ENCODE measurements at regions not wholly inside any gene's neighbourhood (a gene's known extent, or its start where the extent isn't known, plus 50 kb on each side); places are given as distances from the start of the nearest gene placed in this dataset.
"Not testable (repeated sequence)": the region's sequence is repeated elsewhere in the genome, so short reads cannot be mapped to it uniquely, and the experiment has no call there.

DNA sequence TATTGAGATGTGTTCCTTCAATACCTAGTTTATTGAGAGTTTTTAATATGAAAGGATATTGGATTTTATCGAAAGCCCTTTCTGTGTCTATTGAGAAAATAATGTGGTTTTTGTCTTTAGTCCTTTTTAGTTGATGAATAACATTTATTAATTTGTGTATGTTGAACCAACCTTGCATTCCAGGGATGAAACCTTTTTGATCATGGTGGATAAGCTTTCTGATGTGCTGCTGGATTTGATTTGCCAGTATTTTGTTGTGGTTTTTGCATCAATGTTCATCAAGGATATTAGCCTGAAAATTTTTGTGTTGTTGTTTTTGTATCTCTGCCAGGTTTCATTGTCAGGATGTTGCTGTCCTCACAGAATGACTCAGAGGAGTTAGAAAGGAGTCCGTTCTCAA, 1710.4 kb downstream of the SUCLG1 start:
- Mint-ChIP-seq H3K36me3 (ENCODE audit: low read depth) (peaks cover 9% of the 10 kb centered on the region), H3K27ac (ENCODE audit: unreplicated experiment) (no peak overlapping the region), H3K27me3 (ENCODE audit: low read depth) (no peaks in the 10 kb centered on the region)

GRCh38 chr2:82740527-82740926, 1718.6 kb downstream of the SUCLG1 start:
- Mint-ChIP-seq H3K9me3 (ENCODE audit: low read depth) (peaks cover 3% of the 10 kb centered on the region), H3K36me3 (ENCODE audit: low read depth) (no peaks in the 10 kb centered on the region), H3K27ac (ENCODE audit: unreplicated experiment) (no peak overlapping the region), H3K4me3 (ENCODE audit: unreplicated experiment) (no peak overlapping the region), H3K4me1 (ENCODE audit: low read depth) (no peaks in the 10 kb centered on the region), H3K27me3 (ENCODE audit: low read depth) (peaks cover 7% of the 10 kb centered on the region)
- TF ChIP-seq CTCF (IDR thresholded peaks at IDR 0.05), result no peak
- DNase-seq (ENCODE audit: low spot score), result no peak

More for the DNA sequence above, 1710.4 kb downstream of the SUCLG1 start:
- peaks cover 43% of the 10 kb centered on the region for H3K9me3 Mint-ChIP-seq (ENCODE audit: low read depth)
- H3K4me1 Mint-ChIP-seq (ENCODE audit: low read depth), result no peaks in the 10 kb centered on the region
- no peak for TF ChIP-seq CTCF (IDR thresholded peaks at IDR 0.05)
- H3K4me3 Mint-ChIP-seq (ENCODE audit: unreplicated experiment), result no peak overlapping the region
- no peak for DNase-seq (ENCODE audit: low spot score)

GRCh38 chr2:82737965-82738364, 1721.1 kb downstream of the SUCLG1 start:
- H3K9me3 Mint-ChIP-seq (ENCODE audit: low read depth); H3K36me3 Mint-ChIP-seq (ENCODE audit: low read depth); H3K4me1 Mint-ChIP-seq (ENCODE audit: low read depth); H3K4me3 Mint-ChIP-seq (ENCODE audit: unreplicated experiment); H3K27ac Mint-ChIP-seq (ENCODE audit: unreplicated experiment); DNase-seq (ENCODE audit: low spot score): not testable (repeated sequence)
- peaks cover 10% of the 10 kb centered on the region for H3K27me3 Mint-ChIP-seq (ENCODE audit: low read depth)

DNA sequence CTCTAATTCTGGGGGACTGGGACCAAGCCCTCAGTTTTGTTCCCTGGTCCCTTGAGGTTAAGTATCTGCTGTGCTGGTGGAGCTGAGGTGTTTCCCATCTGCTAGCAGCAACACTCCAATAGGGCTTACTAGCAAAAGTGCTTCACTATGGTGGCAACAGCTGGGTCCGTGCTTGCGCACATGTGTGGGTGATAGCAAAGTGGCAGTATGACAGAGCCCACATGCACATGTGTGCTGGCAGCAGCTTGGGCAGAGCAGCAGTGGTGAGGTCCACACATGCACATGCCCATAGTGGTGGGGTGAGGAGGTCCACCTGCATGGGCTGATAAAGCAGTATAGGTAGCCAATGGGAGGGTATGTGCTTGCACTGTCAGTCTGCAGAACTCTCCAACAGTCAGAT, 1723.7 kb downstream of the SUCLG1 start:
- Mint-ChIP-seq H3K27me3 (ENCODE audit: low read depth) (peaks cover 11% of the 10 kb centered on the region), H3K36me3 (ENCODE audit: low read depth) (no peaks in the 10 kb centered on the region)

GRCh38 chr2:82731824-82732223, 1727.3 kb downstream of the SUCLG1 start:
- Mint-ChIP-seq H3K27me3 (ENCODE audit: low read depth) (peaks cover 19% of the 10 kb centered on the region), H3K4me1 (ENCODE audit: low read depth) (no peaks in the 10 kb centered on the region), H3K9me3 (ENCODE audit: low read depth) (no peaks in the 10 kb centered on the region), H3K4me3 (ENCODE audit: unreplicated experiment) (no peak overlapping the region), H3K36me3 (ENCODE audit: low read depth) (no peaks in the 10 kb centered on the region), H3K27ac (ENCODE audit: unreplicated experiment) (no peak overlapping the region)
- no peak for DNase-seq (ENCODE audit: low spot score)
- no peak for TF ChIP-seq CTCF (IDR thresholded peaks at IDR 0.05)

More for the DNA sequence above, 1723.7 kb downstream of the SUCLG1 start:
- TF ChIP-seq CTCF (IDR thresholded peaks at IDR 0.05), result no peak
- Mint-ChIP-seq H3K9me3 (ENCODE audit: low read depth) (no peaks in the 10 kb centered on the region), H3K4me1 (ENCODE audit: low read depth) (no peaks in the 10 kb centered on the region), H3K4me3 (ENCODE audit: unreplicated experiment) (no peak overlapping the region), H3K27ac (ENCODE audit: unreplicated experiment) (no peak overlapping the region)
- DNase-seq (ENCODE audit: low spot score), result peak; percentile 64

DNA sequence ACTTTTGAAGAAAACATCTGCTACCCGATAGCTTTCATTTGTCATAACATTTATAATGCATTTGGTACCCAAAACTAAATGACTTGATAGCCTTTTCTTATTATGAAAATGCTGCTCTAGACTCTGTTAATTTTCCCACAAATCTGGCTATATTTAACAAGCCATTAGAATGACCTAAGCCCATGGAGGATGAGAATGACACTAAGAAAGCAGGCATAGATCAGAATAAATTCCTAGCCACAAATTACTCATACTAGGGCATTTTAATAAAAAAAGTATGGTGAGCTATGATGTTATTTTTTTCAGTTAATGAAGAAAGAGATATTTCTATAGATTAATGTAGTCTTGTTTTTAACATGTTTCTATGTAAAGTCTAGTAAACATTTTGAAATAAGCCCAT, 1728.3 kb downstream of the SUCLG1 start:
- DNase-seq (ENCODE audit: low spot score), result no peak
- H3K27me3 Mint-ChIP-seq (ENCODE audit: low read depth), result peaks cover 19% of the 10 kb centered on the region
- no peaks in the 10 kb centered on the region for H3K9me3 Mint-ChIP-seq (ENCODE audit: low read depth)
- no peaks in the 10 kb centered on the region for H3K4me1 Mint-ChIP-seq (ENCODE audit: low read depth)
- H3K27ac Mint-ChIP-seq (ENCODE audit: unreplicated experiment), result no peak overlapping the region
- no peaks in the 10 kb centered on the region for H3K36me3 Mint-ChIP-seq (ENCODE audit: low read depth)
- no peak overlapping the region for H3K4me3 Mint-ChIP-seq (ENCODE audit: unreplicated experiment)
- TF ChIP-seq CTCF (IDR thresholded peaks at IDR 0.05), result no peak

Data from chondrocyte (in vitro differentiated cells).